H9 (cell line): ENCODE measurements at regions not wholly inside any gene's neighbourhood (a gene's known extent, or its start where the extent isn't known, plus 50 kb on each side); places are given as distances from the start of the nearest gene placed in this dataset.

Source experiments
- DNase-seq: peaks from one replicate; pipeline ENCODE4 v3.0.0-alpha.2; 2017
- H2AFZ ChIP-seq: one replicate; pipeline ENCODE4 v1.6.1; 2013; ENCODE audit warnings: mild to moderate bottlenecking, low read length, control low read depth, moderate library complexity
- H2AK5ac ChIP-seq: 2 replicates; pipeline ENCODE4 v1.6.1; 2013; ENCODE audit warnings: low read length, control low read depth, mixed read lengths; ENCODE audit not compliant: insufficient read length
- H2BK120ac ChIP-seq: one replicate; pipeline ENCODE4 v1.6.1; 2013; ENCODE audit warnings: low read depth, mild to moderate bottlenecking, low read length, control low read depth, inconsistent platforms; ENCODE audit not compliant: poor library complexity, severe bottlenecking
- H2BK12ac ChIP-seq: 2 replicates; pipeline ENCODE4 v1.6.1; 2013; ENCODE audit warnings: low read length, control low read depth, mixed read lengths, low read depth; ENCODE audit not compliant: insufficient read length
- H2BK15ac ChIP-seq: 2 replicates; pipeline ENCODE4 v1.6.1; 2013; ENCODE audit warnings: low read depth, low read length, control low read depth
- H2BK20ac ChIP-seq: one replicate; pipeline ENCODE4 v1.6.1; 2013; ENCODE audit warnings: low read depth, mild to moderate bottlenecking, low read length, control low read depth, inconsistent platforms; ENCODE audit not compliant: poor library complexity, severe bottlenecking
- H2BK5ac ChIP-seq: 2 replicates; pipeline ENCODE4 v1.6.1; 2013; ENCODE audit warnings: low read length, control low read depth, mixed read lengths; ENCODE audit not compliant: insufficient read length
- H3K14ac ChIP-seq: 2 replicates; pipeline ENCODE4 v1.6.1; 2013; ENCODE audit warnings: low read length, control low read depth; ENCODE audit not compliant: insufficient read depth
- H3K18ac ChIP-seq: 2 replicates; pipeline ENCODE4 v1.6.1; 2013; ENCODE audit warnings: low read depth, mild to moderate bottlenecking, mixed read lengths, low read length, control low read depth; ENCODE audit not compliant: insufficient read length
- H3K23ac ChIP-seq: 2 replicates; pipeline ENCODE4 v1.6.1; 2013; ENCODE audit warnings: low read length, control low read depth, mixed read lengths, low read depth; ENCODE audit not compliant: insufficient read length
- H3K23me2 ChIP-seq: 2 replicates; pipeline ENCODE4 v1.6.1; 2013; ENCODE audit warnings: low read depth, mild to moderate bottlenecking, mixed read lengths, low read length, control low read depth; ENCODE audit not compliant: insufficient read length, poor library complexity, severe bottlenecking
- H3K27ac ChIP-seq: 2 replicates; pipeline ENCODE4 v1.5.1; 2013; ENCODE audit warnings: low read length, control low read depth, mixed read lengths, low read depth; ENCODE audit not compliant: insufficient read length
- H3K27me3 ChIP-seq: 2 replicates; pipeline ENCODE4 v1.6.1; 2013; ENCODE audit warnings: low read length, control low read depth, inconsistent platforms; ENCODE audit not compliant: insufficient read depth
- H3K4ac ChIP-seq: 2 replicates; pipeline ENCODE4 v1.6.1; 2013; ENCODE audit warnings: low read depth, mild to moderate bottlenecking, control low read depth, inconsistent platforms, low read length, moderate library complexity
- H3K4me1 ChIP-seq: 2 replicates; pipeline ENCODE4 v1.6.1; 2013; ENCODE audit warnings: low read length, control low read depth, inconsistent platforms; ENCODE audit not compliant: insufficient read depth
- H3K4me2 ChIP-seq: 2 replicates; pipeline ENCODE4 v1.6.1; 2013; ENCODE audit warnings: low read length, control low read depth, mixed read lengths; ENCODE audit not compliant: insufficient read length, insufficient read depth
- H3K56ac ChIP-seq: 2 replicates; pipeline ENCODE4 v1.6.1; 2013; ENCODE audit warnings: low read depth, mild to moderate bottlenecking, mixed read lengths, low read length, control low read depth; ENCODE audit not compliant: insufficient read length
- H3K79me1 ChIP-seq: 2 replicates; pipeline ENCODE4 v1.6.1; 2013; ENCODE audit warnings: low read depth, mild to moderate bottlenecking, moderate library complexity, low read length, control low read depth, inconsistent platforms; ENCODE audit not compliant: insufficient read depth, poor library complexity, severe bottlenecking
- H3K79me2 ChIP-seq: 2 replicates; pipeline ENCODE4 v1.6.1; 2013; ENCODE audit warnings: low read length, control low read depth, inconsistent platforms; ENCODE audit not compliant: insufficient read depth
- H3K9ac ChIP-seq: 2 replicates; pipeline ENCODE4 v1.6.1; 2013; ENCODE audit warnings: low read length, control low read depth, mixed read lengths; ENCODE audit not compliant: insufficient read length; ENCODE audit errors: extremely low read depth
- H3K9me3 ChIP-seq: one replicate; pipeline ENCODE4 v1.6.1; 2013; ENCODE audit warnings: low read depth, low read length, inconsistent platforms; ENCODE audit not compliant: control insufficient read depth
- H3T11ph ChIP-seq: one replicate; pipeline ENCODE4 v1.6.1; 2013; ENCODE audit warnings: mild to moderate bottlenecking, low read length, control low read depth, inconsistent platforms
- H4K20me1 ChIP-seq: one replicate; pipeline ENCODE4 v1.6.1; 2013; ENCODE audit not compliant: control insufficient read depth, insufficient read length, insufficient read depth
- H4K5ac ChIP-seq: 2 replicates; pipeline ENCODE4 v1.6.1; 2013; ENCODE audit warnings: low read depth, mild to moderate bottlenecking, mixed read lengths, low read length, control low read depth; ENCODE audit not compliant: insufficient read length
- H4K8ac ChIP-seq: replicated peaks from 2 replicates; pipeline ENCODE4 v1.6.1; 2013; ENCODE audit warnings: low read length, control low read depth, mixed read lengths, low read depth; ENCODE audit not compliant: insufficient read length
- H4K91ac ChIP-seq: 2 replicates; pipeline ENCODE4 v1.6.1; 2013; ENCODE audit warnings: low read depth, mild to moderate bottlenecking, moderate library complexity, mixed read lengths, low read length, control low read depth; ENCODE audit not compliant: insufficient read length
- H3K27ac Mint-ChIP-seq, 3 experiments: 2 replicates in 2 of 3; 3 replicates in 1 of 3; pipeline ENCODE4 v1.8.0; 2020 to 2021; ENCODE audit warnings: mixed read lengths in 3 of 3, mild to moderate bottlenecking in 1 of 3, moderate library complexity in 1 of 3
- H3K27me3 Mint-ChIP-seq: 2 replicates; pipeline ENCODE4 v1.8.0; 2021; ENCODE audit warnings: low read depth, mild to moderate bottlenecking, moderate library complexity, mixed read lengths
- H3K36me3 Mint-ChIP-seq, 3 experiments: 2 replicates in 2 of 3; 3 replicates in 1 of 3; pipeline ENCODE4 v1.8.0; 2020 to 2021; ENCODE audit warnings: low read depth in 3 of 3, mixed read lengths in 3 of 3; ENCODE audit not compliant: insufficient read depth in 1 of 3
- H3K4me1 Mint-ChIP-seq, 2 experiments: 2 replicates each; pipeline ENCODE4 v1.8.0; 2020; ENCODE audit warnings: mixed read lengths in 2 of 2
- H3K4me3 Mint-ChIP-seq, 2 experiments: 2 replicates in 1 of 2; 3 replicates in 1 of 2; pipeline ENCODE4 v1.8.0; 2020 to 2021; ENCODE audit warnings: mild to moderate bottlenecking in 2 of 2, mixed read lengths in 2 of 2, moderate library complexity in 1 of 2
- H3K9me3 Mint-ChIP-seq, 2 experiments: 2 replicates in 1 of 2; 3 replicates in 1 of 2; pipeline ENCODE4 v1.8.0; 2020; ENCODE audit warnings: mild to moderate bottlenecking in 2 of 2, mixed read lengths in 2 of 2, moderate library complexity in 1 of 2
- WGBS: extraction: QIAGEN DNeasy Blood & Tissue Kit; methylation state at CpG from one replicate; pipeline ENCODE4 v1.1.7; 2013; ENCODE audit warnings: missing lambda C conversion rate, low lambda C conversion rate, mixed read lengths; ENCODE audit not compliant: insufficient read length; ENCODE audit errors: extremely low coverage; 5-methylcytosine and 5-hydroxymethylcytosine counted together
- TF ChIP-seq, protein P1 (sequence below): fragments of 200-600 bp; sonication (generic); conservative IDR thresholded peaks from 3 replicates; pipeline ENCODE4 v1.8.0; 2021; ENCODE audit warnings: antibody characterized with exemption, mild to moderate bottlenecking

DNA sequence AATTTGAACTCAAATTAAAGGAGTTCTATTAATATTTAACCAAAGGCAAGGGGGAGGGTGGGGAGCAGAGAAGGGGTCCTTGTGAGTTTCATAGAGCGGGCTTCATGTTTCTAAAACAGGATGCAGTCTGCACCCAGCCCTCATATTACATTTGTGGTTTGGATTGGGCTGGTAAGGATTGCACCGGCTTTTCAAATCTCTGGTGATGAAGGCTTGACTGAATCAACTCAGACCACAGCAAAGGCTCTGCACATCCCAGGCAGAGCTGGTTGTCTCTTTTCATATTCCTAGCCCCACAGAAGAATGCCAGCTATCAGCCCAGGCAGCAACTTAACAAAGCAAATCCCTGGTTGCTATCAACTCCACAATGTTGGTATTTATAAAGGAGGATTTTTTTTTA lies 1221.4 kb downstream of the VRK1 start:
- Histone ChIP-seq H2AK5ac (no peak overlapping the region), H3K9me3 (no peaks in the 10 kb centered on the region), H3K14ac (no peak overlapping the region), H3K27ac (no peak overlapping the region), H3K23ac (no peak overlapping the region), H3K23me2 (no peaks in the 10 kb centered on the region), H3K4me2 (no peak overlapping the region), H2BK15ac (no peak overlapping the region), H4K8ac (no peak overlapping the region), H3K4ac (no peak overlapping the region), H2AFZ (no peak overlapping the region), H3K4me1 (peaks cover 8% of the 10 kb centered on the region; the same call in 1 of the 2 replicates), H3K56ac (no peak overlapping the region), H2BK20ac (no peak overlapping the region), H4K20me1 (no peaks in the 10 kb centered on the region), H2BK5ac (no peak overlapping the region), H2BK120ac (no peak overlapping the region), H3T11ph (no peak overlapping the region), H3K79me1 (no peaks in the 10 kb centered on the region), H4K91ac (no peak overlapping the region), H3K79me2 (no peaks in the 10 kb centered on the region), H3K27me3 (no peaks in the 10 kb centered on the region), H3K9ac (no peak overlapping the region), H2BK12ac (no peak overlapping the region), H4K5ac (no peak overlapping the region), H3K18ac (no peak overlapping the region)
- TF ChIP-seq, protein P1, sequence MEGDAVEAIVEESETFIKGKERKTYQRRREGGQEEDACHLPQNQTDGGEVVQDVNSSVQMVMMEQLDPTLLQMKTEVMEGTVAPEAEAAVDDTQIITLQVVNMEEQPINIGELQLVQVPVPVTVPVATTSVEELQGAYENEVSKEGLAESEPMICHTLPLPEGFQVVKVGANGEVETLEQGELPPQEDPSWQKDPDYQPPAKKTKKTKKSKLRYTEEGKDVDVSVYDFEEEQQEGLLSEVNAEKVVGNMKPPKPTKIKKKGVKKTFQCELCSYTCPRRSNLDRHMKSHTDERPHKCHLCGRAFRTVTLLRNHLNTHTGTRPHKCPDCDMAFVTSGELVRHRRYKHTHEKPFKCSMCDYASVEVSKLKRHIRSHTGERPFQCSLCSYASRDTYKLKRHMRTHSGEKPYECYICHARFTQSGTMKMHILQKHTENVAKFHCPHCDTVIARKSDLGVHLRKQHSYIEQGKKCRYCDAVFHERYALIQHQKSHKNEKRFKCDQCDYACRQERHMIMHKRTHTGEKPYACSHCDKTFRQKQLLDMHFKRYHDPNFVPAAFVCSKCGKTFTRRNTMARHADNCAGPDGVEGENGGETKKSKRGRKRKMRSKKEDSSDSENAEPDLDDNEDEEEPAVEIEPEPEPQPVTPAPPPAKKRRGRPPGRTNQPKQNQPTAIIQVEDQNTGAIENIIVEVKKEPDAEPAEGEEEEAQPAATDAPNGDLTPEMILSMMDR, result no peak
- Mint-ChIP-seq H3K4me1 (peaks cover 21 to 23% of the 10 kb centered on the region in 2 experiments), H3K4me3 (no peak overlapping the region), H3K27me3 (no peaks in the 10 kb centered on the region), H3K36me3 (no peaks in the 10 kb centered on the region), H3K9me3 (no peaks in the 10 kb centered on the region), H3K27ac (no peak overlapping the region)
- WGBS, result no CpG with 5 or more reads among the region's 2 CpGs
- no peak for DNase-seq
